Right forelimb (tissue), 1 donor: ENCODE measurements at regions not wholly inside any gene's neighbourhood (a gene's known extent, or its start where the extent isn't known, plus 50 kb on each side); places are given as distances from the start of the nearest gene placed in this dataset.

Experiments used
- DNase-seq: peaks from one replicate; pipeline ENCODE4 v3.0.0-alpha.2; 2018

DNA sequence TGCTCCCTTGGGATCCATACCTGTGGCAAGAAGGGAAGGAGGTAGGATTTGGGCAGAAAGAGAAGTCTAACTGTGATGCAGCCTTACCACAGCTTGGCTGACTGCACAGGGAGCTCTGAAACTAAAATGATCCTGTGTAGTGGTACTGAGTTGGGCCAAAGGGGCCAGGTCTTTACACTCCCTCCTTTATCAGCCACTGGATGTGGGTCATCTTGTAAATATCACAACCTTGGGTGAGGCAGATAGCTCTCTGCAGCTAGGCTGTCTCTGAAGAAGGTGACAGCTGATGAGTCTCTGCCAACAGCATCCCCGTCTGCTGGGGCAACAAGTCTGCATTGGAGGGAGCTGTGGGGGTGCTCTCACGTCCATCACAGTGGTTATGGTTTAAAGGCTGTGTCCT, 95.9 kb upstream of the CAND1 start:
- DNase-seq: no peak

DNA sequence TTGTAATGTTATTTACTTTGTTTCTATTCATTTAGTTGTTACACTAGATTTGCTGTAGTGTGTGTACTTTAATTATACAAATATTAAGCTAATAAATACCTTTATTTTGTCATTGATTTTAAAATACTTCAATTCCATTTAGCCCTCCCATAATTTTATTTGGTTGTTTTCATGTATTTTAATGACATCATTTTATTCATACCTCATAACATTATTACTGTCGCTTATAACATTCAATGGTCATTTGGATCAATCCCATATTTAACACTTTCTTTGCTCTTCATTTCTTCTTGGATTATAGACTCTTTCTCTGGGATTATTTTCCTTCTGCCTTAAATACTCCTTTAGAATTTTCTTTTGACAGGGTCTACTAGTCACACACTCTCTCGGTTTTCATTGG, 86.6 kb upstream of the CAND1 start:
- DNase-seq: no peak

DNA sequence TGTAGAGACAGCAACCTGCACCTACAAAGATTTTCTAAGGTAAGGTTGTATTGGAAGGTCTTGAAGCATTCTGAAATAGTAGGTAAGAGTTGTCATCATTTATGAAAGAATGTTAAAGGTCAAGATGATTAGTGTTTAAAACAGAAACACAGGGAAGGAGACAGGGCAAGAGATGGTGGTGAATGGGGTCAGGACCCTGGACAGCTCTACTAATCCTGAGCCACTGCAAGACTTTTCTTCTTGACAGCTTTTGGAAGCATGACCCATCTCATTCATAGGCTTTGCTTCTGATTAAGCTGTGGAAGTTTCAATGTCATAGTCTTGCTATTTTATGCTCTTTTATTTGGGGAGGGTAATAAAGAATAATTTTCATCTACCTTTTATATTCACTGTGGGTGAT, 75.5 kb upstream of the CAND1 start:
- peak; percentile 56 for DNase-seq

DNA sequence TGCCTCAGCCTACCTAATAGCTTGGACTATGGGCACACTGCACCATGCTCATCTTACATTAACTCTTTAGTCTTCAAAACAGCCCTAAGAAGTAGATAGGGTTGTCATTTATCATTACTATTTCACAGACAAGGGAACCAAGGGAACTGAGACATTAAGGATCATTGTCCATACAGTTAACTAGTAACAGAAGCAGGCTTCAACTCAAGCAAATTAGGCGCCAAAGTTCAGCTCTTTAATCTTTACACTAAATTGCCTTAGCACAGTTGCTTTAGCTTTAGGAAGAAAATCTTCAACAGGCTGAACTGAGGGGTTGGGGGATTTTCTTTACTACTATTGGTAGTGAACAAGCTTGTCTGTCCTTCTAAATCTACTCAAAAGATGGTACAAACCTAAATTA, 68.8 kb upstream of the CAND1 start:
- no peak for DNase-seq

DNA sequence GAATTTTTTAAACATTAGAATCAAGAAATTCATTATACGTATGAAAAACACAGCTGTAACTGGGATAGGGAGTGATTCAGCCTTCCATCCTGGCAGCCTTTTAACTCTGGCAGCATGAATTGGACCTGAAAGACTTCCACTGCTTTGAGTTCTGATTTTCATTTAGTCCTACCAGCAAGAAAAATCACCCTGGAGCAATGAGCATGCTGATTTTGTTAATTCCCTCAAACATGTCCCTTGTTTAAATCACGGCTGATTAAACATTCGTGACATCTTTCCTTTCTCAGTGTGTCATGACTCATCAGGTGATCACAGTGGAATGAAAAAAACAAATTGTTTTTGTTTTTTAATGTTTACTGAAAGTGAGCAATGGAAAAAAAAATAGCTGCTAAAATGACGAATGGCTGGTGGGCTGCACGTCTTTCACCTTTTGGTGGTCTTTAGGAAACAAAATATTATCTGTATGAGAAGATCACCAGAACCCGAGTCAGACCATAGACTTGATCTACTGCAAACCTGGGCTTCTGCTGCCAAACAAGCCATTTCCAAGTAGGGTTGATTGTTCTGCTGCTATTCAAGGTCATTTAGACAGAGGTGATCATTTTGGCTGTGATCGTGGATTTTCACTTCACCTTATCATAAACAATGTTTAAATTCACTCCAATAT, 67.0 kb upstream of the CAND1 start:
- DNase-seq: no peak

DNA sequence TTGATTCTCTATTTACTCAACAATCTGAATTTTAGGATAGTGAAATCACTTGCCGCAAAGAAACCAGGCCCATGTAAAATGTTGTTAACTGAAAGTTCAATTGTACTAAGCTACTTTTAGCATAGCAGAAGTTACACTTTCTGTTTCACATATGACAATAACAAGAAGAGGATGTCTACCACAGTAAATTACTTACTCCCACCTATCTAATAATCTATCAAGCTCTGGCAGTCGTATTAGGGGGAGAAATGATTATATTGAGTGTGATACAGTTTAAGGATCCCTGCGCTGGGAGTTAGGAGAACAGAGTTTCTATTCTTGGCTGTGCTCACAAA, 66.5 kb upstream of the CAND1 start:
- no peak for DNase-seq

DNA sequence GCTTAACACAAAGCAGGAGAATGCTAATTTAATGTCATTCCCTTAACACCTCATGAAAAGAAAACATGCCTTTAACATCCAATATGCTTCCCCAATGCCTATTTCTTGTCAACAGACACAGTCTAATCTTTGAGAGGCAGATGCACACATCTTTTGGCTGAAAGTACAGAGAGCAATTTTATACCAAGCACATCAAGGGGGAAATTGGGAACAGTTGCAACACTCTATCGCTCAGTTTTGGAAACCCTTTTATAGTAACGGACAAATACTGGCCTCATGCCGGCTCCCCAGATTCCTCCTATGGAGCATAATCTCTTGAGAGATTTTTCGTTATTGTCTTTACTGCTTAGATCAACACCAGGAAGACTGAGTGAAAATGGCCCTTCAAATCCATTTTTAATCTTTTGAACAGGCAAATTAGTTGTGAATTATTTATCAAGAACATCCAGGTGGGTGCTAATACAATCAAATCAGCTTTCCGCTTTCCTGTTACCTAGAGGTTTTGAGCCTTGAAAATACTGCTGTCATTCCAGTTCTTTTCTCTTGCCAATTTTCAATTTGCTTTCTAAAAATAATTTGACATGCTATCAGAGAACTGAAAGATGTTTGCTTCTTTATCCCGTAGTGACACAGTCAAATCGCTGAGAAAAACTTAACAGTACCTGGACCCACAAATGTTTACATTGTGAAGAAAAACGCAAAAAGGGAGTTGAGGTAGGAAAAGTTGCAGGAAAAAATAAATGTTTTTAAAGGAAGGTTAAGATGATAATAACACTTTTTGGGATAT, 60.7 kb upstream of the CAND1 start:
- no peak for DNase-seq

DNA sequence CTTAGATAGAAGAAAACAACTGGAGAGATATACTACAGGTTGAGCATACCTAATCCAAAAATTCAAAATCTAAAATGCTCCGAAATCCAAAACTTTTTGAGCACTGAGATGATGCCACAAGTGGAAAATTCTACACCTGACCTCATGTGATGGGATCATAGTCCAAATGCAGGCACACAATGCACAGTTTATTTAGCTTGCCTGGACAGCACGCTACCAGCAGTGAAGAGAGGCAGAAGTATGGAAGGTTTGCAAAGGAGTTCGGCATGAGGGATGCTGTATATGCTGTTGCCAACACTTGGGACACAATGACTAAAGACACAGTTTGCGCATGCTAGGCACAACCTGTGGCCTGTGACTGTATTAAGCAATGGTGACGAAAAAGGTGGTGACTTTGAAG, 58.1 kb upstream of the CAND1 start:
- no peak for DNase-seq

DNA sequence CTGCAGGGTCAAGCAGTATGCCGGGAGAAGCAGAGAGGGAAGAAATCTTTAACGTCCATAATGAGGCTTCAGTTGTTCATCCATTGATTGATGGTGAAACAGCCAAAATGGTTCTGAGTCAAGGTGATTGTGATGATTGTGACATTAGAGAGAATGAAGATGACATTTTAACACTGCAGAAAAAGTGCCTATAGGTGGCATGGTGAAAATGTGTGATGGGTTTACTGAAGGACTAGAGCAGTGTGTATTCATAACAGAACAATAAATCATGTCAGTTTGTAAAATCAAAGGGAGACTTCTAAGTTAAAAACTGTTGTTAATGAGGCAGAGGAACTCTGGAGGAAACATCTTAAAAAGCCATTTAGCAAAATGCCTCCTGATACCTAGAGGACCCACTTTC, 57.7 kb upstream of the CAND1 start:
- DNase-seq: no peak

DNA sequence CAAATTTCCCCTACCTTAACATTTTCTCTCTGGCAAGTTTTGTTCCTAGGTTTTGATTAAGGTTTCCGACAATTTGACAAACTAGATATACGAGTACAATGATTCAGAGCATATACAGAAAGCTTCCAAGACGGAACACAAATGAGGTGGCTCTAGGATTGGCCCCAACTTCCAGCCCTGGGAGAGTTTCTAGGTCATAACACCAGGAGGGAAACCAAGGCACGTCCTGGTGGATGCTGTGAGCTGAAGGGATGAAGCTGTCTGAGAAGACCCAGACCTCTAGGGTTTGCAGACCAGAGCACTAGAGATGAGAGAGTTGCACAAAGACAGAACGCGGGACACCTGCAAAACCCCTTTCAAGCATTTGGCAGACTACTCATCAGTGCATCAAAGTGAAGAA, 51.5 kb upstream of the CAND1 start:
- no peak for DNase-seq
